Left renal pelvis (tissue), 4 donors: ENCODE measurements at regions not wholly inside any gene's neighbourhood (a gene's known extent, or its start where the extent isn't known, plus 50 kb on each side); places are given as distances from the start of the nearest gene placed in this dataset.

Source experiments
- DNase-seq, 4 donors: peaks; one replicate each; pipeline ENCODE4 v3.0.0-alpha.2; 2013; ENCODE audit warnings: low read depth in 4 of 4, low spot score in 3 of 4

DNA sequence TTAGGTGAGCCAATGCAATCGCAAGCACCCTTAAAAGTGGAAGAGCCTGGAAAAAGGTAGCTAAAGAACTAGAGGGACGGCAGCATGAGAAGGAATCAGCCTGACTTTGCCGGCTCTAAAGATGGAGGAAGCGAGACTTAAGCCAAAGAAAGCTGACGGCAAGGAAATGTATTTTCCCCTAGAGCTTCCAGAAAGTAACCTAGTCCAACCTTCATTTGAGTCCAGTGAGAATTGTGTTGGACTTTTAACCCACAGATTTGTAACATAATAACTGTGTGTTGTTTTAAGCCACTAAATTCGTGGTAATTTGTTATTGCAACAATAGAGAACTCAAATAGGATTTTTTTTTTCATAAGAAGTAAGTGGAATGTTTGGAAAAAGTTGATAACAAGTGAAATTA lies 212.7 kb upstream of the C1QTNF7 start:
- no peak for DNase-seq

DNA sequence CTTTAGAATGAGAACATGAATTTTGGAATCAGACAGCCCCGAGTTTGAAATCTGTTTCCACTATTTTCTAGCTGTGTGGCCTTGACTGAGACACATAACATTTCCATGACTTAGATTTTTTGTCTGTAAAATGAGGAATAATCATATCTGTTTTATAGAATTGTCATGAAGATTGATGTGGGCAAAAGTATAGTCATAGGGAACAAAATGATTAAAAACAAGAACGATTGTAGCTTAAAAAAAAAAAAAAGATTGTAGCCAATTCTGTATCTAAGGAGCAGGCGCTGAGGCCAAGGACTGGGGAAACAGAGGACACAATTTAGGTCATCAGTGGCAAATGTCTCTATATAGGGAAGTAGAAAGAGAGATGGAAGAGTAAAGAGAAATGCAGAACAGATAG lies 201.6 kb upstream of the C1QTNF7 start:
- DNase-seq = no peak

DNA sequence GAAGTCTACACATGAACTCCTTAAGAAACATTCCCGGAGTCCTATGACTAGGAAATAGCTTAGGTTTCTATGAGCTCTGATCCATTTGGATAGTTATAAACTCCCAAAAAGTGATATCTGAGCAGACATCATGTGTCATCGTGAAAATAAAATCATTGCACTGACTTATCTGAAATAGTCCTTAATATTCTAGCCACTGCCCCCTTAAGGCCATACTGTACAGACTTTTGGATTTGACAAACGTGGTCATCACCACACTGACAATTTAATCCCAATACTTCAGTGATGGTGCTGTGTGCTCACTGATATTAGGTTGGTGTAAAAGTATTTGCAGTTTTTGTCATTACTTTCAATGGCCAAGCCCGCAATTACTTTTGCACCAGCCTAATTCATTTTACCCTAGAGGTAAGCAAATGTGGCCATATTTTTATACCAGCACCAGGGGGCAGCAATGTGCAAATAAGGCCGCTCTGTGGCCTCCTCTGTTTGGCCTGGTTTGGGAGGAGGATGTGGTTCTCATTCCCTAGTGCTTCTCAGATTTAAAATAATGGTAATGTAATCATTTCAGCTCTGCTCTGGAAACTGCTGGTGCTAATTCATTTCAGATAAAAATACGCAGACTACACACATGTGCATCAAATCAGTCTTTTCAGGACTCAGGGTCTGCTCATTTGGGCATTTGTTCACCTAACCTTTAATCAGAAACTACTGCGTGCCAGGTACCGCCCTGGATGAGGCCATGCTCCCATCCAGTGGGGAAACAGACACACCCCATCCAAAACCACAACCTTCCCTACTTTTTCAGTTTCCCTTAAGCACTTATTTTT lies 196.4 kb upstream of the C1QTNF7 start:
- peak in 3 of 4 donors; percentile 60 to 63 (median 62) for DNase-seq

DNA sequence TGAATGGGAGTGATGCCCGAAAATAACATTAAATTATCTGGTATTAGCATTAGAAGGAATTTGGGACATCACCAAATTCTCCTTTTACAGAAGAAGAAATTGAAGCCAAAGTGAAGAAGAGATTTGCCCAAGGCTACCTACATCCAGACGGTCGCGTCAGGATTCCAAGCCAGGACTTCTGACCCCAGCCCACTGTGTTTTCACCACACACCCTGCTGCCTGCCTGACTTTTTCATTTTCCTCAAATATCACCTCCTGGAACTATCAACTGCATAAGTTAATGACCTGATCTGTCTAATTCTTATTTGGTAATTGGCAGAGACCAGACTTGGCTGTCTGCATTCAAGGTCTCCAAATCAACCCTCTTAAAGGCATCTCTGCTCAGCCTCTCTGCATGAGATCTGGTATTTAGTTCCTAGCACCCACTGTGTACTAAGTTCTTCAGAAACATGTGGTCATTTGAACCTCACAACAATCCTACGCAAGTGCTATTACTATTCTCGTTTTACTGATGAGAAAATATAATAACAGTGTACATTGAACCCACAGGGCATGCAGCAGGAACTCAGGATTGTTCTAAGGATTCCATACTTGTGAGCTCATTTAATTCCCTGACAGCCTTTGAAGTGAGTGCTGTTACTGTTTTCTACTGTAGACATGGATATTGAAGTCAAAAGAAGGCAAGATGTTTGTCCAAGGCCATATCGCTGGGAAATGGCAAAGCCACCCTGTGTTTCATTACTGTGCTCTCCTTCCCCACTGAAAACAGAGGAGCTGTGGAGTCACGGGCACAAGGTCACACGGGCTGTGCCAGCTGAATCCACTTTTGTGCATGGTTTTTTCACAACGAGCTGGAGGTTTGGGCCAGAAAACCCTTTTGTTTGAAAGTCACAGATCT lies 195.2 kb upstream of the C1QTNF7 start:
- no peak for DNase-seq

DNA sequence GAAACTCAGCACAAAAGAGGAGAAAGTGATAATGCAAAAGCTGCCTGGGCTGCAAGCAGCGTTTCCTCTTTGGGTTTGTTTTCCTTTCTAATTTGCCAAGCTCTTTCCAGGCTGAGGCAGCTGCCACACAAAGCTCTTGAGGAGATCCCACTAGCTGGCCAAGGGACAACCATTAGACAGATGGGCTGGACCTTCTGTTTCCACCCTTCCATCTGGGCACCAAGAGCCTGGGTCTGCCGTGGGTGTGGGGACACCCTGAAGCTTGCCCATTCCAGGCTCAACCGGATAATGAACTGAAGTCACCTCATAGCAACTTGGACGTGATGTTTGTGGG lies 194.6 kb upstream of the C1QTNF7 start:
- DNase-seq = no peak

DNA sequence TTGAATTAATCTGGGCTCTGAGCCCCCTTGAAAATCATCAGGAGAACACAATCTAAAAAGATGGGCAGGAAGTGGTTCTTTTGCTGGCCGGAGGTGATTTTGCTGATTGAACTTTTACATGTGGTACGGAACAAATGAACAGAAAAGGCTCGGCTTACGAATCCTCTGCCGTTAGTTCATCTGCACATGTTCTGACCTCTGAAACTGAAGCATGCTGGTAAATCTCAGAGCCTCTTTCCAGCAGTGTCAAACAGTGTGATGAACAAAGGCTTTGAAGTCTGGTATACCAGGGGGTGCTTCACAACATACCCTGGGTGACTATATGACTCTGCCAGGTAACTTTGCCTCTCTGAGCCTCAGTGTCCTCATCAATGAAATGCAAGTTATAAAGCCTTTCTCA lies 194.2 kb upstream of the C1QTNF7 start:
- no peak for DNase-seq

DNA sequence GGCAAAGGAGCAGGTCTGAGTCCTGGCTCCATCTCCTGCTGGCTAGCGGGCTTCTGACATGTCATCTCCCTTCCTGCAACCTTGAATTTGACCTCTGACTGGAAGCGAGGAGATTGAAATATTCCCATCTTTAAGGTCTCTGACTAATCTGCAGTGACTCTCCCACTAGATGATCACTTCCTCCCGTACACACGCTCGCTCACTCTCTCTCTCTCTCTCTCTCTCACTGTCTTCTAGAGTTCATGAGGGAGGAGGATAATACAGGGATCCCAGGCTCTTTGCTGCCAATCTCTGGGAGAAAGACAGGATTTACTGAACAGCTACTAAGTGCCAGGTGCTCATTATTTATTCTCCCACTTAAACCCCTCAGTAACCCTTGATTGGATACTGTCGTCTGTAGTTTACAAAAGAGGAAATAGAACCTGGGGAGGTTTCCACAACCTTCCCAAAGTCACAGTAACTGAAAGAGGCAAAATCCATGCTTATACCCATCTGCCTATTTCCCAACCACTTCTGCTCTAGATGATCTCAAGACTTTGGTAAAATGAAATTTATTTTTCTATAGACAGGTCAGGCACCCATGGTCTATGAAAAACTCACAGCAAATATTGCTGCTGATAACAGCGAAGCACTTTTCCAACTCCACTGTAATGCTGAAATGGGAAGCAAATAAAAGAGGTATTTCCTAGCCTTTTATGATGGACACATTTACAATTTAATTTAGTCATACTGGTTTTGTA lies 193.5 kb upstream of the C1QTNF7 start:
- no peak for DNase-seq

DNA sequence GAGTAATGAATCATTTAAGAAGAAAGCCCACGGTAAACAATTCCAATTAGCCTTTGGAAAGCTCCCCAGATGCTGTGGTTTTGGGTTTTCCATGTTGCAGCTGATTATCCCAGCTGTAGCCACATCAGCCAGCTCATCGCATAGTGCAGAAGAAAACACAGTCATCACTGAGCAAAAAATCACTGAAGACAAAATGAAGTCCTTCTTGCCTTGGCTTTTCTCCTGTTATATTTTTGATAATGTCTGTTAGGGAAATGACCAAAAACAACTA lies 193.0 kb upstream of the C1QTNF7 start:
- DNase-seq = peak in 2 of 4 donors; percentile 57 to 60

DNA sequence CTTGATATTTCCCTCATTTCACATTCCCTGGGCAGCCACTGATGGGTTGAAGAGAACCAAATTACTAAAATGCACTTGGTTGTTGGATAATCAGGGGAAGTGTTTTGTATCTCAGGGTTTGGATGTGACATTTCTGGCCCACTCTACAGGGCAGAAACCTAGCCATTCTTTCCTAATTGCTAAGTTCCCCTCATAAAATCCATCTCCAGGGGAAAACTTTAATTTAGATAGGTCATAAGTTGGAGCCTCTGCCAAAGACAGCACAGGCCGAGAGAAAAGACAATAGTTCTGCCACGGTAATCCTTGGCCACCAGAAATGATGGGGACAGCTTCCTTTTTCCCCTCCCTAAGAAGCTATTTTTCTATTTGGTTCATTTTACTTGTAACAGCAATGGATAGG lies 192.7 kb upstream of the C1QTNF7 start:
- DNase-seq = no peak

DNA sequence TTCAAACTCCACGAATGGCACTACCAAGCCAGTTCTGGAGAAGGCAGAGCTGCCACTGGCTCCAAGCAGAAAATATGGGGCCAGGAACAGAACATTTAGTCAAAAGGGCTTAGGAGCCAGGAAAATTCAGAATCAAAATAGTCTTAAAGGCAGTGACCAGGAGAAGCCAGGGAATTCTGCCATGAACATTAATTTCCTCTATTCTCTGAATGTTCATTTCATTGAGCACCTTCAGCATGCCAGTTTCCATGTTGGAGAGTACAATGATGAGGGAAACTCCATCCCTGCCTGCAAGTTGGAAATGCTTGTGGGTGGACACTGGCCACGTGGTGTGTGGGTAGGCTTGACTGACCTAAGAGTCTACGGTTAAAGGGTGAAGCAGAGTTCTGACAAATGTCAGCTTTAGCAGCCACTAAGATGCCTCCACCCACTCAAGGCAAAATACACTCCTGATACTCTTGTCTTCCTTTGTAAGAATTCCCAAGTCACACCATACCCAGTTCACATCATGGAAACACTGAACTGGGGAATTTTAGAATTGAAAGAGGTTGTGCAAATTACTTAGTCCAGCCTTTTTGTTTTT lies 190.1 kb upstream of the C1QTNF7 start:
- no peak for DNase-seq

DNA sequence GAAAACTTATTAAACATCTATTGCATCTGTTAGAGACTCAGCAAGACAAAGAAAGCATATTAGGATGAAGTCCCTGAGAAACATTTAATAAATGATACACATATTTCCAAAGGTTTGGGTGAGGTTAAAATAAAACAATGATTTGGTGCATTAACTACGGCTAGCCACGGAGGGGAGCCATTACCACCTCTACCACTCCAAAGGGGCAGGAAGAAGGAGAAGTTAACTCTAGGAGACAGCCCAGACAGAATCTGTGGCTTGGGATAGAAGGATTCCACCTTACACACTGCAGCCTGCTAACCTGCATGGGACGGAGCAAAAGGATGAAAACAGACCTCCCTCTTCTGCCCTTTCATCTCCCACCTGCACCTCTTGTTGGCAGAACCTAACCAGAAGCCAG lies 189.1 kb upstream of the C1QTNF7 start:
- no peak for DNase-seq

DNA sequence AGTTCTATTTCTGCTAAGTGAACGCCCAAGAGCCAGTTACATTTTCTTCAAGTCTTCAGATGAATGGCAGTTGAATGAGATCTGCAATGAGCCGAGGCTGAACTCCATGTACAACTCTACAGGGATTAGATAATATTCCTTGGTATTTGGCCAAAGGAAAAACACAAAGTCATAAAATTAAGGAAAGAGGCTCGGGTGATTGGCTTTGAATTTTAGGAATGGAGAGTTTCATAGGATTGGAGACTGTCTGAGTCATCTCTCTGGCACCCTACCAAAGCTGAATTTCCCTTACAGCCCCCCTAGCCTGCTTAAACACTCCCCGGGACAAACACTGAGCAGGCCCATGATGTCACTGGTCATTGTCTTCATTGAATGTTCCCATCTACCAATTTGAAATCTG lies 188.0 kb upstream of the C1QTNF7 start:
- no peak for DNase-seq

DNA sequence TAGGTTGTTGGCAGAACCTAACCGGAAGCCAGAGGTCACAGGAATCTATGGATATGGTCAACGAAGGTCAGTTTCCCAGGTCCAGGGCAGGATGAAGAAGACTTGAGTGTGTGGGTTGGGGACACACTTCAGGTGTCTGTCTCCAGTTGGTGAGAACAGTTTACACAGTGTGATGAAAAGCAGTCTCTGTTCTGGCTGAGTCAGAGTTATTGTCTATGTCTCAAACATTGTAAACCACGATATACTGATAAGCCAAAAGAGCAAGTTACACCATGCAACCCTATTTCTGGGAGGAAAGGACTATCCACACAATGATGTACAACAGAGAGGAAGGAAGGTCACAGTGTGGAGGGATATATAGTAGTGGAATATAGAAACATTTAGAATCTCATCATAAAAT lies 187.1 kb upstream of the C1QTNF7 start:
- no peak for DNase-seq

DNA sequence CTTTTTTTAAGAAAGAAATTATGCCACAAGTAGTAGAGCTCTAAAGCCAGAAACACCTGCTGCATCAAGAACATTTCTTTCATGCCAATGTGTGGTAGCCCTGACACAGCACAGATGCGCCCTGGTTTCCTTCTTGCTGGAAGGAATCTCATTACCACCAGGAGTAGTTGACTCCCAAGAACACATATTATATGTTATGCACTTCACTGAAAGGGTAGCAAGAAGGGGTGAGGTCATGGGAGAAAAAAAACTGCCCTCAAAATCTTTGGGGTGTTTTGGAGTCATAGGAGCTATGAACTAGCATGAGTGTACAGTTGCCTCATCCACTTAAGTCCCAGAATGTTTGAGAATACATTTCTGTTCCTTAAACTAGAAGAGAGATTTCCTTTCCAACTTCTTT lies 185.8 kb upstream of the C1QTNF7 start:
- no peak for DNase-seq

DNA sequence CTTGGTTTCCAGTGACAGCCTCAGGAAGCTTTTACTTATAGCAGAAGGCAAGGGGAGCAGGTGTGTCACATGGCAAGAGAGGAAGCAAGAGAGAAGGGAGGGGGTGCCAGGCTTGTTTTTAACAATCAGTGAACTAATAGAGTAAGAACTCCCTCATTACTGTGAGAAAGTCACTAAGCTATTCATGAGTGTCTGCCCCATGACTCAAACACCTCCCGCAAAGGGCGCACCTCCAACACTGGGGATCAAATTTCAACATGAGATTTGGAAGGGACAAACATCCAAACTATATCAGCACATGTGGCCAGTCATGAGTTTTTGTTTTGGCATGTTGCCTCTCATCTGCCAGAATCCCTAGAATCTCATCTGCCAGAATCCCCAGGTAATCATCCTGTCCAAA lies 183.5 kb upstream of the C1QTNF7 start:
- no peak for DNase-seq

DNA sequence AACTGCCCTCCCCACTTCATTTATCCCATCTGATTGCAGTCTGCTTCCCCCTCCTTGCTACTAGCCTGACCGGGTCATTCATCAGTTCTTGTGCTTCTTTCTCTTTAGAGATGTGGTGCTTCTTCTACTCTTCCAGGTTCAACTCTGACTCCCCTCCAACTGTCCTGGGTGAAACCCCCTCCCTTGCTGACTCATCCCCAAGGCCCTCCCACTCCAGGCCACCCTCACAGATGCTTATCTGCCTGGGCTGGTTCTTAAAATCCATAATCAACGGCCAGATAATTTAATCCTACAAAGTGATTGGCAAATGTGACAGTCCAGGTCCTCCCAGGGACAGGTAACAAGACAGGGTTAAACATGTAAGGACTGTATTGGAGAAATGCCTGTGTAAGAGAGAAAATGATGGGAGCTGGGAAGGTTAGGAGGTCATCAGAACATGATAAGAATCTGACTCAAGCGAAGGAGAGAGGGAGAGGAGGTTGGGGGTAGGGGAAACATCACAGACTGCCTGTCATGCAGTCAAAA lies 182.8 kb upstream of the C1QTNF7 start:
- DNase-seq = no peak

DNA sequence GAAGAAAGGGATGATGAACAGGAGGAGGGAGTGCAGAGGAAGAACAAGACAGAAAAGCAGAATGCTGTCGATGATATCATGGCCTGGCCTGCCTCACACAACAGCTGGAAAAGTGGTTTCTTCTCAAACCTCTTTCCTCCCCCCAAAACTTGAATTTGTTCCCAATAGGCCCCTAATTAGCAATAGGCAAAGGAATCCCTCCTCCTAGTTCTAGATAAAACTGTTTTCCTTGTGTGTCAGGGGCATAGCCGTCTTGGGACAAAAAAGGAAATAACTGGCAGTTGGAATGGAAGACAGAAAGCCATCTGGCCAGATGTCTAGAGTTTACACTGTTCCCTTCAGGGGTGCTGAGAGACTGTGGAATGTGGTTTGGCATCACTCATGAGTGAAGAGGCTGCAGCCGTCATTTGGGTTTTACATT lies 177.8 kb upstream of the C1QTNF7 start:
- no peak for DNase-seq

DNA sequence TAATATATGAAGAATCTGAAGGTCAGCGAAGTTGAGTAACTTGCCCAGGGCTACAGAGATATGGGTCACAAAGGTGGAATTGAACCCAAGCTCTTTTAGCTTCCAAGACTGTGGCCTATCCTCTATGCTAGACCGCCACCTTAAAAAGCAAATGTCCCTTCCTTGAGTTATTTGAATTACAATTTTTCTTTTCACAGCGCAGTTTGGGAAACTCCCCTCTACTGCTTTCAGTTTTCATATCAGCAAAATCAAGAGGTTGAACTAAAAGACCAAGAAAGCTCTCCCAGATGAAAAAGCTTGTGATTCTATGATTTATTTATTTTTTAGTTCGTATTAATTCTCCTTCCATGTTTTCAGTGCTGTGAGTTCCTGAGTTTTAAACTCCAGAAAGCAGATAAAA lies 174.5 kb upstream of the C1QTNF7 start:
- no peak for DNase-seq

DNA sequence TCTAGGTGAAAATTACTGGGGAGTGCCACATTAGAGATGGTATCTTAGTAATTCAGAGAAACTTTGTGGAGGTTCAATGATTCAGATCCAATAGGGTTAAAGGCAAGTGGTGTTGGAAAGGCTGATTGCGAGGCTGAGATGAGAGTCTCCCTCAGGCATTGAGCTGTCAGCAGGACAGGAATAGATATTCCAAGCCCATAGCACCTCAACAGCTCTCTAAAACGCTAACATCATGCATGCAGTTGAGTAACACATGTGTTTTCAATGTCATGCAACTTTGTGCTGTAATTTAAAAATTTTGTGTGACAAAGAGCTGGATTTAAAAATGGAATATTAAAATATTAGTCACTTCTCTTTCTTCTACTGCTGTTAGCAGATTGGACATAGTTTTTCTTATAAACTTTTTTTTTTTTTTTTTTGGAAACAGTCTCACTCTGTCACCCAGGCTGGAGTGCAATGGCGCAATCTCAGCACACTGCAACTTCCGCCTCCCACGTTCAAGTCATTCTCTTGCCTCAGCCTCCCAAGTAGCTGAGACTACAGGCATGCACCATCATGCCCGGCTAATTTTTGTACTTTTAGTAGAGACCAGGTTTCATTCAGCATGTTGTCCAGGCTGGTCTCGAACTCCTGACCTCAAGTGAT lies 173.5 kb upstream of the C1QTNF7 start:
- DNase-seq = no peak

DNA sequence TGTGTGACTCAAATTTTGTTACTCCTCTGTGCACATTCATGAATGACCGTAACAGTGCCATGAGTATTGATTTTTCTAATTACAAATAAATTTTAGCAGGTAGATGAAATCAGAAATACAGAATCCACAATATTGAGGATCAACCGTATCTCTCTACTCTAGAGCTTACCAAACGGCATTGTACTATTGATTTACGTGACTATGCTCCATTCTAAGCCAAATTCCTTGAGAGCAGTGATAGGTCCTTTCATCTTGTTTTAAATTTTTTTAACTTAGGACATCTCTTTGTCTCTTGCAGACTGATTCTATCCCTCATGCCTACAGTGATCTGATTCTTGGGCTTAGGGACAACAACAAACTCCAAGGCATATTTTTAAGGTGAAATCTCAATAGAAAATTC lies 172.3 kb upstream of the C1QTNF7 start:
- DNase-seq = no peak

DNA sequence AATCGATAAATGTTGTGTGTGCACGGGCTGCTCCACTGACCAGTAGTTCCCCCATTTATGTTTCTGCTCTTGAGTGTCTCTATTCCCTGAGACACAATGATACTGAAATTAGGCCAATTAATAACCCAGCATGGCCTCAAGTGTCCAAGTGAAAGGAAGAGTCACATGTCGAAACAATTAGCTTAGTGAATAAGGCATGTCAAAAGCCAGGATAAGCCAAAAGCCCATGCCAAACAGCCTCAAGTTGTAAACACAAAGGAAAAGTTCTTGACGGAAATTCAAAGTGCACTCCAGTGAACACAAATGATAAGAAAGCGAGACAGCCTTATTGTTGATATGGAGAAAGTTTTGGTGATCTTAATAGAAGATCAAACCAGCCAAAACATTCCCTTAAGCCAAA lies 167.1 kb upstream of the C1QTNF7 start:
- DNase-seq = no peak
